ENCODE measurements at regions not wholly inside any gene's neighbourhood (a gene's known extent, or its start where the extent isn't known, plus 50 kb on each side); places are given as distances from the start of the nearest gene placed in this dataset.
A peak's percentile ranks its signal among the peaks of the same experiment; 100 is the strongest.
"Not testable (repeated sequence)": the region's sequence is repeated elsewhere in the genome, so short reads cannot be mapped to it uniquely, and the experiment has no call there.

DNA sequence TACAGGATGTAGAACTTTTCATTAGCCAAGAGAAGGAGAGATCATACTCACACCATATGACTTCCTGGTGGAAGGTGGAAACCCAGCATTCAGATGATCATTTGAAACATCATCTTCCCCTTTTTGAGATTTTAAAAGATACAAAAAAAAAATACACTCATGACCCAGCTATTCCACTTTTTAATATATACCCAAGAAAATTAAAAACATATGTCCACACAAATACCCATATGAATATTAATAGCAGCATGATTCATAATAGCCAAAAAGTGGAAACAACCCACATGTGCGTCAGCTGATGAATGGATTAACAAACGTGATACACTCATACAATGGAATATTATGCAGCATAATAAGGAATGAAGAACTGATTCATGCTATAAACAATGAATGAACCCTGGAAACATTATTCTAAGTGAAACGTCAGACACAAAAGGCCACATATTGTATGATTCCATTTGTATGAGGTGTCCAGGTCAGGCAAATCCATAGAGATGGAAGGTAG lies 130.0 kb upstream of the SGK1 start:
- DNase-seq: no peak

DNA sequence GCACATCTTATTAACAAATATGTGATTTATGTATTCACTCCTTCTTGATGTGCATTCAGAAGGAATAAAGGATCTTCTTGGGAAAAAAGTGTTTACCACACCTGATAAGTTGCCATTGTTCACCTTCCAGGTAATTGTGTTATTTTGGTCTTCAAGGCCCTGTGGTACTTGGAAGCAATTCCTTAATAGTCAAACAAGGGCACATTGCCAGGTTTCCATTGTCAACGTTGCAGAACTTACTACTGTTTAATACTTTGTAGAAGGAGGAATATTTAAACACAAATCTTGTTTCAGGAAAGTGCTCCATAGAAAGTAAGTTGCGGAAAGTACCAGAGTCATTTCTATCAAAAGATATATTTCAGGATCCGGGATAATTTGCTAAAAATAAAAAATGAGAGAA lies 129.5 kb upstream of the SGK1 start:
- DNase-seq: no peak

DNA sequence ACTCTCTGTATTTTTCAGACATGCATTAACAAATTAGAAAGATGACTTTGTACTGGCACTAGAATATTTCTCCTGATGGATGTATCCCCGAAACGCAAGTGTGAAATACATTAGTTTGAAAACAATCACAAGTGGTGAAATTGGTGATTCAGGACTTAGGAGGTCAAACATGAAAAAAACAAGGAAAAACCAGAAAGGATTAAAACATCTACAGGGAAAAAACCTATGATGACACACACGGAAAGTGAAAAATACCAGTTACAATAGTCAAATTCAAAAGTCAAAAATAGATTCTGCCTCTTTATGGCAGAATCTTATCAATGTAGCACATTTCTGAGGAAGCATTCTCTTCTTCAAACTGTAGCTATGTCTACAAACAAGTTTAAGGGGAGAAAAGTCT lies 129.0 kb upstream of the SGK1 start:
- no peak for DNase-seq

DNA sequence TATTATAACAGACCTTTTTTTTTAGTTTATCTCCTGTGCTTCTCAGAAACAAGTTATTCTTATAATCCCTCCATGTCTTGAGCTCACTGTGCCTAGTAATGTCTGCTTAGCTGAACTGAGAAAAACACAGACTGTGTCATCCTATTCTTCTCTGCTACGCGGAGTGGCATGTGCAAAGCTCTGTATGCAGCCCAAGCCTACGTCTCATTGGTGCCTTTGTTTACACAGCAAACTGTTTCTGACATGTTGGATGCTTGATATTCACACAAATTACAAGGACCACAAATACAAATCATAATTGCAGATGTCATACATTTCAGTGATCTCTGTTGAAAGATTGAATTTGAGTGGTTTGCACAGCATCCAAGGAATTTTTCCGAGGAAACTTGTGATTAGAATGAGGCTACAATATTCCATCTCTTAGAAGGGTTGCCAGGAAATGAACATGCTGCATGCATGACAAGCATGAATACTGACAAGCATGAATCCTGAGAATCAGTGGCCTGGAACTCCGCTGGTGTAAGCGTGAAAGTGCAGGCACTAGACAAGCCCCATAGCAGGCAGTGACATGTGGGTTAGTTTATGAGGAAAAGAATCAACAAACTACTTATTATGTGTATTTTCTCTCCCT lies 128.4 kb upstream of the SGK1 start:
- DNase-seq: no peak

DNA sequence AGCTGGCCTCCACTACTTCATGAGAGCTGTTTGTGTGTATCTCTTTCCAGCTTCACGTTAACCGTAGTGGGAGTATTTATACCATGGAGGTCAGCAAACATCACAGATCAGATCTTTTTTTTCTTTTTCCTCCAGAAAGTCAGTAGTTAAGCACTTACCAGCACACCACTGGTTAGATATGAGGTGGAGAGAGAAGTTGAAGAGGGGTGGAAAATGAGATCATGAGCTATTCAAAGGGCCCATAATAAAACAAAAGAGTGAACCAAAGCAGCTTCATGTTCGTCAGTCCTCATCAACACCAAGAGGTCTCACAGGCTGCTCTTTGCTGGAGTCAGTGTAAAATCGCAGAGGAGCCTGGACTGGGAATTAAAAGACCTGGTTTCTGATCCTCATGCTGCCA lies 125.1 kb upstream of the SGK1 start:
- no peak for DNase-seq

DNA sequence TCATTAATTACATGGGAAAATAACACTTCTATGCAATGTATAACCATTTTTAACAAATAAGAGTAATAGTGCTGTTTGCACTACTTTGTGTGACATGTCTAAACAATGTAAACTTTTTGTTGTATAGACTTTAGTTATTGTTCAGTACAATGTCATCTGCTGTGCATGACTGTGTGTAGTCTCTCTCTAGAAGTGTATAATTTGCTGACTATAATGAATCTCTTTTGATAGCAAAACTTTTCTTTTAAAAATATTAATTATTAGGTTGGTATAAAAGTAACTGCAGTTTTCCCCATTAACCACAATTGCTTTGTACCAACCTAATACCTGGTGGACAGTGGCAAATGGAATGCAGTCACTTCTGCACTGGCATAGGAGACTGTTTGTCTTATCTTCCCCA lies 124.2 kb upstream of the SGK1 start:
- DNase-seq: no peak

DNA sequence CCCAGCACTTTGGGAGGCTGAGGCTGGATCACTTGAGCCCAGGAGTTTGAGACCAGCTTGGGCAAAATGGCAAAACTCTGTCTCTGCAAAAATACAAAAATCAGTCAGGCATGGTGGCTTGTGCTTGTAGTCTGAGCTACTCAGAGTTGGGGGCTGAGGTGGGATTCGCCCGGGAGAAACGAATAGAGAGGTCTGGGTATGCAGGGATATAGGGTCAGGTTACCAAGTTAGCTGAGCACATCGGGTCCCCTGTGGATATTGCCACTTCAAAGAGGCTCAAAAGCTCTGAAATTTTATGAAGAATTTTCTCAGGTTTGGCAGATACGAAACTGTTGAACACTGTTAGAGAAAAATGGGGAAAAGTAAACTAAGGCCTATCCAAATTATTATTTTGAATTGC lies 120.9 kb upstream of the SGK1 start:
- no peak for DNase-seq

DNA sequence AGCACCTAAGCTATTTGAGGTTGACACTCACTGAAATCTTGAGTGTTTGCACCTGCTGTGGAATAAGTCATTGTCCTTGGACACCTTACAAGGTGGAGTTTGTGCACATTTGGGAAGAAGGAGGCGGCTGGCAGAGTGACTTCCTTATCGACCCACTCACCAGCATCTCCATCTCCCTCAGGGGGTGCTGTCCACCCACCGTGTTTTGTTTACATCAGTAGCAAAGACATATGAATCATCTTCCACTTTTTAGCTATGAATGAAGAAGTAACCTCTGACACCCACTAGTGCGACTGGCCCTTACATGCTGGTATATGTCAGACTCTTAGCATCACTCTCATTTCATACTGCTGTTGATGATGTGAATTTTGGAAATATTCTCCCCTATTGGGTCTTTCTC lies 119.5 kb upstream of the SGK1 start:
- no peak for DNase-seq

DNA sequence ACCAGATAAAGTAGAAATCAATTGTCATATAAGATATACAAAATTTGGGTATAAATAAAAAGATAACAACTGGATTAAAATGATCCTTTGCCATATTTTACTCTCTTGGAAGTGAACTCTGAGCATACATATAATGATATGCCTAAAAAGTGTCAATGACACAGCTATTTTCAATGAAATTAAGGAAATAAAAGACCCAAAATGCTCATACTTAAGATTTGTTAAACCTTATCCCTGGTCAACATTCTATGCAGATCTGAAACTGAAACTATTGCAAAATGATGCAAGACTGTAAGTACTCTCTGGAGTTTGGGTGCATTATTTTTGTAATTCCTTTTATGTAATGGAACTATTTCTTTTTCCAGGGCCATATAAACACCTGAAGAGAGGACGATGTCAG lies 119.0 kb upstream of the SGK1 start:
- DNase-seq: no peak

DNA sequence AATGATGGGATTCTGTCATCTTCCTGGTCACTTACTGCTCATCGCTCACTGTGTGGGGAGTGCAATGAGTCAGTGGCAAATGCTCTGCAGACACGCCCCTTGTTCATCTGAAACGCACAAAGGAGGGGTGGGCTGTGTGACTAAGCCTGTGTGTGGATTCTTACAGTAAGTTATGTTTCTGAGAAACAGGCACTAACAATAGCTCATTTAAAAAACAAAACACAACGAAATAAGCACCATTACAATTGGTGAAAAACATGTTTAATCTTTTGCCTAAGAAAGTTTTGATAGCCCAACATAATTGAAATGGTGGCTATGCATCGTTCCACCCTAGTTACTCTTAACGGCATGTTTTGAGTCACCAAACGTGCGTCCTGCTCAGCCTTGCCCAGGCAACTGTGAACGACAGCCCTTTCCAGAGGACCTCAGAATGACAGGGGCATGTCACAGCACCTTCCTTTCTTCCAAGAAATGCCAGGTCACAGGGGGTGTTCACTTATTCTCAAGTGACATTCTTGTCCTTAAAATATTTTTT lies 118.4 kb upstream of the SGK1 start:
- DNase-seq: peak in 1 of 4 experiments; percentile 10

DNA sequence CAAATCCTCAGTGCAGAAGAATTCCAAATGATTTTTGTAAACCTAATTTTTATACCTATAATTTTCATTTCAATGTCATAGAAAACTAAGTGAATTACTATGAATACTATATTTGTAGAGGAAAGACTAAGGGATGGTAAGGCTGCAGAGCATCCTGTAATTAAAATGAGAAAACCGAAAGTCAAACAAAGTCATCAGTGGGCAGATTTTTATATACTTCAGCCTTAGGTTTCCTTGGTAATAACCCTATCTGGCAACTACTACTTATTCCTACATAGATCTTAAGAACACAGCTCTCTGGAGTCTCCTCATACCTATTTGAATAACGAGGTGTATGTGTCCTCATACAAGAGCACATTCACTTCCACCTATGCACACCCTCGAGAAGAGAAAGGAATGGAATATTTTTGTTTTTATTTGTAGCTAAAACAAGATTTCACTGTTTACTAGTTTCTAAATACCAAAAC lies 117.9 kb upstream of the SGK1 start:
- DNase-seq: no peak

DNA sequence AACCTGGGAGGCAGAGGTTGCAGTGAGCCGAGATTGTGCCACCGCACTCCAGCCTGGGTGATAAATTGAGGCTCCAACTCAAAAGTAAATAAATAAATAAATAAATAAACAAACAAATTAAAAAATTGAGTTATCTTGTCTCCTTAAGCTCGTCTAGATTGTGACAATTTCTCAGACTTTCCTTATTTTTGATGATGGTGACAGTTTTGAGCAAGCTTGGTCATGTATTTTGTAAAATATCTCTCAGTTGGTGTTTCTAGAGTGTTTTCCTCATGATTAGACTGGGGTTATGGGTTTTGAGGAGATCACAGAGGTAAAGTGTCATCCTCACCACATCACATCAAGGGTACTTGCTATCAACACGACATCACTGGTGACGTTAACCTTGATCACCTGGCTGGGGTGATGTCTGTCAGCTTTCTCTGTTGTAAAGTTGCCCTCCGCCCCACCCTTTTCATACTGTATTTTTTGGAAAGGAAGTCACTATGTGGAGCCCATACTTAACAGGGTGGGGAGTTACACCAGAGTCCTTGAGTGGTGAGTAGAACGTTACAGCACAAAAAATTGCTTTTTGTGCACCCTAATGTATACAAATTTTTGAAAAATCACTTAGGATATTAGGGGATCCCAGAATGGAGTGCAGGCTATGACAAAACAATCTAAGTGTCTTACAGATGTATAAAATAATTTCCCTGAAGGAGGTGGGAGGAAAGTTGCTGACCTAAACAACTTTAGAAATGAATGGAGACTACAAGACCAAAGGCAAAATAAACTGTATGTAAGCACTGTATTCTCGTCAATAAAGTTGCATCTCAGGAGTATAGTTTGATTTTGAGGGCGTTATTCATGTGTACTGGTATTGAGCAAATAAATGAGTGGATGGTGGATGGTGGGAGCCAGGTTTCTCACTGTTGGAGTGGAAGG lies 116.4 kb upstream of the SGK1 start:
- DNase-seq: no peak

DNA sequence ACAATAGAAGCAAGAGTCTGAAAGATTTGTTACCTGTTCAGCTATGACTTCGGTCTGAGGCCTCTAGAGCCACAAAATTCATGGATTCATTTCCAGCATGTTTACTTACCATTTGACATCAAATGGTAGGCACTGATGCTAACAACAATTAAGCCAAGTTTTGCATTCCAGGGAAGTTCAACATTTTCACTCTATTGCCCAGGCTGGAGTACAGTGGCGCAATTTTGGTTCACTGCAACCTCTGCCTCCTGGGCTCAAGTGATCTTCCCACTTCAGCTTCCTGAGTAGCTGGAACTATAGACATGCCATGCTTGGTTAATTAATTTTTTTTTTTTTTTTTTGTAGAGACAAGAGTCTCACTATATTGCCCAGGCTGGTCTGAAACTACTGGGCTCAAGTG lies 114.1 kb upstream of the SGK1 start:
- no peak for DNase-seq

DNA sequence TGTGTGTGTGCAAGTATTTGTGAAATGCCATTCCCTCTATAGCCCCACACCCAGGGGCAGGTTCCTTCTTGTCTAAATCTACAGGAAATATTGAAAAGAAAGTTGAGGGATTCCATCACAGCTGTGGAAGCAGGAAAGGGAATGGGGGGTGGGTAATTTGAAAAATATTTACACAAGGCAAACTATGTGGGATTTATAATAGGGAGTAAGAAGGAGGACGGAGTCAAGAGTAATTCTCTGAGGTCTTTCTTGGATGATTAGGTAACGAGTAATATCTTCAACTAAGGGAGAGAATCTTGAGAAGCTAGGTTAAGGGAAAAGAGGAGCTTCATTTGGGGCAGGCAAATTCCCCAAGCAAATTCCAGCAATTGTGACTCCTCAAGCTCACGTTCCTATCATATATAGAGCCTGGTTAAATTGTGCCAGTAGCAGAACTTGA lies 113.5 kb upstream of the SGK1 start:
- DNase-seq: no peak

DNA sequence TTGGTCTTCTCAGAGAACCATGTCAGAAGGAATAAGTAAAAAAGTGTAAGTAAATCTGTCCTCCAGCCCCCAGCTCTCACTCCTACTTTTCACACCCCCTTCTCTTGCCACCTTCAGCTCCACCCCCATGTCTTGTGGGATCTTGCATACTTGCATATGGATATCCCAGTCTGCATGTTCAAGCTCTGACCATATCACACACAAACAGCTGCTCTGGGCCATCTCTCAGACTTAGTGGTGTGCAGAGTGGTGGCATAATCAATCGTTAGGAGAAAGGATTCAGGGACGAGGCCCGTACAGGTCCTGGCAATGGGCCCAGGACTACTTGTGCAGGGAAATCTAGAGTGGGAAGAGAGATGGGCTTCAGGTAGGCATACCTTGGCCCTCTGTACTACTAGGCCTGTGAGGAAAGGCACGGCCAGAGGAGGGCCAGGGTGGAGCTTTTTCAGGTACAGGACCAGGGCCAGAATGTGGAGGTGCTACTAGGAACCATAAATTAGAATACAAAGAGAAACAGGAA lies 112.0 kb upstream of the SGK1 start:
- no peak for DNase-seq

DNA sequence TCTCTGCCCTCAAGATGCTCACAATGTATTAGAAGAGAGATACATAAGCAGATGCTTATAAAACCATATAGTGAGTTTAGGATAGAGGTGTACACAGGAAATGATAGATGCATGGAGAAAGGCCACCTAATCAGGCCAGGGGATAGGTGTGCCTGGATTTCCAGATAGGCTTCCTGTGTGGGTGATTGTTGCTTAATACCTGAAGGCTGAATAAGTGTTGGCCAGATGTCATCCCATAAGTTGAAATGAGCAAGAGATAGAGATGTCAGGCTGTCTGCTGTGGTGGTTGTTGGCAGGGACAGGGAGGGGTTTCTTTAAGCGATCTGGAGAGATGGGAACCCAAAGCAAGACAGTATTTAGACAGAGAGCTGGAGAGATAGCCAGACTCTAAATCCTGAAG lies 109.8 kb upstream of the SGK1 start:
- DNase-seq: no peak

DNA sequence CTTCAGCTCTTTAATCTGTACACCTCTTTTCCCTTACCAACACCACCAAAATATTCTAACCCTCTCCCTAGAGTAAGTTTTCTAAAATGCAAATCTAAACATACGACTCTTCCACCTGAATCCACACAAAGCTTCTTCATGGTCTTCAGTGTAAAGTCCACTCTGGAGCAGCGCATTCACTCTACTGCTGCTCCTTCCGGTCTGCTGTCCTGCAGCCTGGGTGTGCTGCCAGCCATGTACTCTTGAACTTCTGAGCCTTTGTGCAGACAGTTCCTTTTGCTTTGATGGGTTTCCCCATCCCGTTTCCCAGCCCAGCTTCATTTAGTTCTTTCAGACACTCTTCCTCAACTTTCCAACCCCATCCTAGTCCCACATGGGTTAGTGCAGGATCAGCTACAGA lies 108.7 kb upstream of the SGK1 start:
- DNase-seq: no peak

DNA sequence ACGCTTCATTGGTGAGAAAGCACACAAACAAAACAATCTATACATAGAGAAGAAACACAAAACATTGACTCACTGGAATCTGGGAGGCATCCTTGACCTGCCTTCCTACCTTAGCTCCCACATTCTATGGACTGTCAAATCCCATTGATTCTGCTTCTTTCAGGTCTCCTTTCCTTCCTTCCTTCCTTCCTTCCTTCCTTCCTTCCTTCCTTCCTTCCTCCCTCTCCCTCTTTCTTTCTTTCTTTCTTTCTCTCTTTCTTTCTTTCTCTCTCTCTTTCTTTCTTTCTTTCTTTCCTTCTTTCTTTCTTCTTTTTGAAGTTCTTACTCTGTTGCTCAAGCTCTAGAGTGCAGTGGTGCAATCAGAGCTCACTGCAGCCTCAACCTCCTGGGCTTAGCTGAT lies 108.0 kb upstream of the SGK1 start:
- DNase-seq: not testable (repeated sequence)

DNA sequence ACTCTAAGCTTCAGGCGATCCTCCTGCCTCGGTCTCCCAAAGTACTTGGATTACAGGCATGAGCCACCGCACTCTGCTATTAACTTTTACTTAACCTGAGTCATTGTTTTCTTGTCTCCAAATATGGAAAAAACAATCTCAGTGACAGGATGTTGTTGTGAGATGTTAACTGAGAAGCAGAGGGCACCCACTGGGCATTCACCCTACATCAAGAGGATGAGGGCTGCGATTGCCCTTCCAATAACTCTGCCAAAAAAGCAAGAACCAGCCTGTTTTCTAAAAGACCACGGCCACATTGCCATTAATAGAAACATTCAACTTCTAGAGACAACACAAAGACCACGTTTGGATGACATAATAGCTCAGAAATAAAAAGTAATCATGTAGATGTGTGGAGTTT lies 107.6 kb upstream of the SGK1 start:
- no peak for DNase-seq

DNA sequence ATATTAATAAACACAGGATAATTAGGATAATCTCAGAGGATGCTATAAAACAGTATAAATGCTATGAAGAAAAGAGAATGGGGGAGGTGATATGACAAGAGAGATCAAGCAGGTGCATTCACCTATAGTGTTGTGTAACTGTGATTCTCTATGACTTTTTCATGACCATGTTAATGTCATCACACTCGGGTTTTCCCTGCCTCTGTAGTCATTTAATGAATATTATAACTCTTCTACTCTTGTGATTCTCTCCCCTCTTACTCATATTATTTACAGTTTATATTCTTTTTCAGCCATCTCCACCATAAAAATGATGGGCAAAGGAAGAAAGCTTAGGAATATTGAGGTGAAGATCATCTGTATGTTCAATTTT lies 106.9 kb upstream of the SGK1 start:
- no peak for DNase-seq

DNA sequence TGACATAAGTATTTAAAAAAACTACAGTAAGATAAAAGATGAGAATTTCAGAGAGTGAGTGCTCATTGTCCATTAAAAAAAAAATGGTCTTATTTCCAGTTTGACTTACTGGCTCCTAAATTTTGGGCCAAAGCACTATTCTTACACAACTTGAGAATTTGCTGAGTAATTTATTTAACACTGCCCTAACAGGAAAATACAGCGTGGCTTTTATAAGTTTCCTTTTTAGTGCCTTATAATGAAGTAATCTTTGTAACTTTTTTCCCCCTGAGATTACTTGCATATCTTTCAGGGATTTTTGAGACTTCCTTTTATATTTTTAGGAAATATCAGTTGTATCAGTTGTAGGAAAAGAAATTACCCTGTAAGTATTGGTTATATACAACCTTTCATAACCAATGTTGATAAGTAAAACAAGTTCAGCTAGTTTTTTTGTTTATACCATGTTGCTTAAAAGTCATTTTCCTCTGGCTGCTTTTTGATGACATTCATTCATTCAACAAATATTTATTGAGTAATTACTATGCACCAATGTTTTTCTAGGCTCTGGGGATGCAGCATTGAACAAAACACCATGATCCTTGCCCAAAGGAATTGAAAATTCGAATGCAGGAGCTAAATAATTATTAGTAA lies 106.4 kb upstream of the SGK1 start:
- no peak for DNase-seq

DNA sequence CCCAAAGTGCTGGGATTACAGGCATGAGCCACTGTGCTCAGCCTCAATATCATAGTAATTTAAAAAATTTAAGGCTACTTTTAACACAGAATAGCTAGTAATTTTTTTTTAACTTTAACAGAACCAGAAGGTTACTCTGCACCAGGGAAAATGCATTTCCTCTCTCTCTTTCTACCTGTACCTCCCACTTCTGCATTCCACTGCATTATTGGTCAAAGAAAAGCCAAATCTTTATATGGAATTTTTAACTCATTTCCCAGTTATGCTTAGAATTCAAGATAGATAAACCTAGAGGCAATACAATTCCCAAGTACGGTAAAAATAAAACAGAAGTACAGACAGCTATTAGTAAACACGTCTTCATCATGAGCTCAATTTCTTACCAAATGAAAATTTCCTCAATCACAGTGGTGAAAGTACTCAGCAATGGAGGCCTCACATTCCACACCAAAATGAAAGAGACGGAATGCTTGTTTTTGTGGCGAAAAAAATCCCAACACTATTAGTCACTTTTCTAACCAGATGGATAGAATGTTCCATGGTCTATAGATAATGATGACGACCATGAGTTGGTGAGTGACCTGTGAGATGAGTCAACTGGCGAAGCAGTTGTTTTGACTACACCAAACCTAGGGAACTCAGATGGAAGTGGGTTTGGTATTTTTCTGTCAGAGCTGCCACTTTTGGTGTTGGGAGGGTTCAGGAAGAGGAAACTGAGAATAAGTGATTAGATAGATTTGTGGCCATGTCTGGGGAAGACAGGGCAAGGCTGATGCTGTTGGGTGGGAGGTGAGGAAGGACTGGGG lies 104.7 kb upstream of the SGK1 start:
- no peak for DNase-seq
